ENCODE measurements at regions not wholly inside any gene's neighbourhood (a gene's known extent, or its start where the extent isn't known, plus 50 kb on each side); places are given as distances from the start of the nearest gene placed in this dataset.

GRCh38 chr4:26140150-26140898, 180.5 kb upstream of the RBPJ start:
- peak; percentile 23 for DNase-seq (ENCODE audit: low spot score)

DNA sequence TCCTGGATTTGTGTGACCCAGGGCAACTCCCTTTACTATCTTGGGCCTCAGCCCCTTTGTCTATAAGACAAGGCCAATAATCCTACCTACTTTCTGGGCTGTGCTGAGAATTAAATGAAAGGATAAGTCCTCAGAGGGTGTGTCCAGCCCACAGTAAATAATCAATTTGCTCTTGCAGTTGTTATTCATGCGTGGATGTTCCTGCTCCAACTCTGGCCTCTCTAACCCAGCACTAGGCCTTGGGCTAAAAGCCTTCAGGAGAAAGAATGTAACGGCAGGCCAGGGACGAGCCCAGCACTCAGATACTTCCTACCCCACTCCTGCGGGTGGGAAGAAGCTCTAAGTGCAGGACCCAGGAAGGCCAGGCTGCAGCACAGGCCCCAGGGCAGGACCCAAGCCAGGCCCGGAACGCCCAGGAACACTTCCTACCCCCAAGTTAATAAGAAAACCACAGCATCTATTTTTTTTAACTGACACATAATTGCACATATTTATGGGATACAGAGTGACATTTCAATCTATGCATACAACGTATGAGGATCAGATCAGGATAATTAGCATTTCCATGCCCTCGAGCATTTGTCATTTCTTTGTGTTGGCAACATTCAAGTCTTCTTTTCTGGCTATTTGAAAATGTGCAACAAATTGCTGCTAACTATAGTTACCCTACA, 179.6 kb upstream of the RBPJ start:
- DNase-seq (ENCODE audit: low spot score): no peak

- DNase-seq (ENCODE audit: low spot score): peak; percentile 49
These were observed 178.7 kb upstream of the RBPJ start for GRCh38 chr4:26141911-26142638.

DNA sequence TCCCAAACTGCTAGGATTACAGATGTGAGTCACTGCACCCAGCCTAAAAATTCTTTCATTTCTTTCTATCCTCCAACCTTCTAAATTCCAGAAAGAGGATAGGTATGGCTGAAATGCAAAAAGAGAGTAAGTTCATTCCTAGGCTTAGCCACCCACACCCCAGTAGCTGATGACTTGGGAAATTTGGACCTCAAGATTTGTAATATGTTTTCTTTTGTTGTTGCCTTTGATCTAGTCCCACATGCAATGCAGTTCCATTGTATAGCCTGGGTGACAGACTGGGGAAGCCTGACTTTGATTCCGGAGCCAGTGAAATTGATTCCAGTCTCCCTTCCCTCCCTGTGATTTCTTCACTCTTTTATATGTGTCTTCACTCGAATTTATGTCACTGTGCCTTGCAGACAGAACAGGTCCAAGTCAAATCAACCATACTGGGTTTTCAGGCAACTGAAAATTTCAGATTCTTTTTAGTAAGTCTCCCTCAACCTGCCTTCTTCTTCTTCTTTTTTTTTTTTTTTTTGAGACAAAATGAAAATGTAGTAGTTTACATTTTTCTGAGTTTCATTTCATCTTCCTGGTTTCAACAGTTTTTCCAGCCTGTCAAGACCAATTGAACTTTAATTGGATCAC, 176.2 kb upstream of the RBPJ start:
- DNase-seq (ENCODE audit: low spot score): peak; percentile 53

DNA sequence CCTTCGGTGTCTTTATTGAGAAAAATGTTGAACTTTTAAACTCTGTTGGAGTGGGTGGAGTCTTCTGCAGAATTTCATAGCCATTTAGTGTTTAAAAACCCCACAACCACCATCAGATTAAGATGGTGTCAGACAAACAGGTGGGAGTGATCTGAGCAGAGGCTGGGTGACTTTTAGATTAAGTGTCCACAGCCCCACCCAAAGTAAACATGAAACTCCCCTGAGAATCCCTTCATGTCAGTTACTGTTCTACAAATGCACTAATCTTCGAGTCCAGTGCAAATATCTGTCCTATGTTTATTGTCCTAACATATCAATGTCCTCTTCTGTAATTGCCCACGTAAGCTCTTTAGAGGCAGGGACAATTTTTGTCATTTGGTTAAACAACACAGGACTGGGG, 175.6 kb upstream of the RBPJ start:
- no peak for DNase-seq (ENCODE audit: low spot score)

DNA sequence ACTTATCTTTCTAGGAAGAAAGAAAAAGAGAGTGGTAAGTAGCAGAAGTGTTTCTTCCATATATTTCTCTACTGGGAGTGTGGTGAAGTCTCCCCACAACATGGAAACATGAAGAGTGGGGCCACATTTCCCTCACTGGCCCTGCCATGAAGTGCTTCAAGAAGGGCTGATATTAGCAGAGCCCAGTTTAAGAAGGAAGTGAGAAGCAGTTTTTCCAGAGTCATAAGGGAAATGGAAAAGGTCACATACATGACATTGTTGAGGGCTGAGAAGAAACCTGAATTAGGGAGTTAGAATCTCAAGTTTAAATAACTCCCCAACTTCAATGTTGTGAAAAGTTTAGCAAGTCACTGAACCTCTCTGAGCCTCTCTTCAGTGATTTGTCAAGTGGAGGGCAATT, 171.9 kb upstream of the RBPJ start:
- DNase-seq (ENCODE audit: low spot score): no peak

GRCh38 chr4:26150948-26151347, 169.9 kb upstream of the RBPJ start:
- peak; percentile 39 for DNase-seq (ENCODE audit: low spot score)

DNA sequence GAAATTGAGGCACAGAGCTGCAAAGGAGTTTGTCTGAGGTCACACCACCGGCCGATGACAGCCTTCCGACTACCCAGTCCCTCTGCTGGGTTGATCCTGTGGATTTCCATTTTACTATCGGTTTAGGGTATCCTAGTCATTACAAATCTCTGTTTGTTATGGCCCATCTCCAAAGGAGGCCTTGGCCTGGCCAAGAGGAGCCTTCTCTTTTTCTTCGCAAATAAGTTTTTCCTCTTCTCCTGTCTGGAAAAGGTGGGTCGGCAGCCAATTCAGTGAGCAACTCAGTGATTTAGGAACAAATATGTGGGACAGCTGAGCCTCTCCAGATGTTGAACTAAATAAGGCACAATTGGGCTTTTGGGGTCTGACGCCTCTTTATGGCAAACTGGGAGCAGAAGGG, 169.2 kb upstream of the RBPJ start:
- no peak for DNase-seq (ENCODE audit: low spot score)

DNA sequence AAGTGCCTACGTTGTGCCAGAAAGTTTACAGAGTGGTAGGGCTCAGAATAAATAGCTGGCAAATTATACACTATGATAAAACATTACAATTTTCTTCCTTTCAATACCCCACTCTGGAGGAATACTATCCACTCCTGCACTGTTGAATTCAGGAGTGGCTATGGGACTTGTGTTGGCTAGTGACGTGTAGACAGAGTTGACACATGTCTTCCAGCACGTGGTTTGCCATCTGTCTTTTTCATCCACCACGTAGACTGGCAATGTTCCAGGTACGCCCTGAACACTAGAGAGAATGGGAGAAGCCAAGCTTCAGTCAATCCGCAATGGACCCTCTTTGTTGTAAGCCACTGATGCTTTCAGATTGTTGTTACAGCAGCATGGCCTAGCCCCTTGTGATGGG, 168.8 kb upstream of the RBPJ start:
- no peak for DNase-seq (ENCODE audit: low spot score)

DNA sequence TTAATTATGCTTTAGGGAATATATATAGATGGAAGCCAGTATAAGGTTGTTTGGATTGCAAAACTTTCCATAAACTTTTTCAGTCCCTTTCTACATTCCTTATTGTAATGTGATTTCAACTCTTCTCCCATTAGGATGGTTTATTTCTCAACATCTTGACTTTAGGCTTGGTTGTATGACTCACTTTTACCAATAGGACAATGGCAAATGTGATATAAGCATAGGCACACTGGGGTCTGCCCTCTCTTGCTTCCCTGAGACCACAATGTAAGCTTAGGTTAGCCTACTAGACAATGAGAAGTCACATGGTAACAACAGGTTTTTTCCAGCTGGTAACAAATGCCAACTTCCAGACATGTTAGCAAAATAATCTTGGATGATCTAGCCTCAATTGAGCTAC, 163.3 kb upstream of the RBPJ start:
- no peak for DNase-seq (ENCODE audit: low spot score)

- no peak for DNase-seq (ENCODE audit: low spot score)
These were observed 160.2 kb upstream of the RBPJ start for GRCh38 chr4:26160591-26160990.

- no peak for DNase-seq (ENCODE audit: low spot score)
These were observed 159.6 kb upstream of the RBPJ start for GRCh38 chr4:26161030-26161824.

GRCh38 chr4:26162101-26162500, 158.7 kb upstream of the RBPJ start:
- no peak for DNase-seq (ENCODE audit: low spot score)

DNA sequence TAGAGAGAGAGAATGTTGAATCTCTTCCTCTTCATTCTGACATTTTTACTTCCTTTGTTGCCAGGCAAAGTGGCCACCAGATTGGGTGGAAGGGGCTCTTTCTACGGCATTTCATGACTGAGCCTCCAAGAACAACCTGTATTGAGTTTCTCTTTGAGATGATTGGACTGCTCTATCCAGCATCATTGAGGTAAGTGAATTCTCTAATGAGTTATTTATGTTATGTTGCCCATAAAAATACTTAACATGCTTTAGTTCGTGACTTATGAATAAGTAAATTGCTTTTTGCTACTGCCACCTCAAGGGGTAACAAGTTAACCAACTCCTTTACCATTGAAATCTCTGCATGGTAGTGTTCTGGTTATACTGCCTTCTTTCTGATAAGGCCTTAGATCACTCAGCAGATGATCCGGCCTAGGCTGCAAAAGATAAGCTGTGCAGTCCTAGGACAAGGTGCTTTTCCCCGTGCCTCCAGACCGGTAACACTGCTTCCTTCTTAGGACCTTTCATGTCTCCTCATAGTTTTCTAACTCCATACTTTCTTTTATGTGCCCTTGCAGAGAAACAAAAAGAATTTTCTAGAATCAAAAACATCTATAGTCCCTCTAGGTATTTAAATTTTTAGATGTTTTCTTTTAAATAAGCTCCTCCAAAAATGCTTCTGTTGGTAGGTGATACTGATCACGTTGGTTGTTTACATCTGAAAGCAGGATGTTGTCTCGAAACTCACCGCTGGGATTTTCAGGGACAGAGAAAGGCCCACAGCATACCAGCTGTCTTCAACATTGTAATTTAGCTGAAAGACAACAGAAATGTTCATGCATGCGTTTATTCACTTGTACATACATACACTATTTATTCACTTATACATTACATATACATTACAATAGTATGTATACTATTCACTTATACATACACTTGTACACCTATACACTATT, 157.1 kb upstream of the RBPJ start:
- DNase-seq (ENCODE audit: low spot score): no peak

DNA sequence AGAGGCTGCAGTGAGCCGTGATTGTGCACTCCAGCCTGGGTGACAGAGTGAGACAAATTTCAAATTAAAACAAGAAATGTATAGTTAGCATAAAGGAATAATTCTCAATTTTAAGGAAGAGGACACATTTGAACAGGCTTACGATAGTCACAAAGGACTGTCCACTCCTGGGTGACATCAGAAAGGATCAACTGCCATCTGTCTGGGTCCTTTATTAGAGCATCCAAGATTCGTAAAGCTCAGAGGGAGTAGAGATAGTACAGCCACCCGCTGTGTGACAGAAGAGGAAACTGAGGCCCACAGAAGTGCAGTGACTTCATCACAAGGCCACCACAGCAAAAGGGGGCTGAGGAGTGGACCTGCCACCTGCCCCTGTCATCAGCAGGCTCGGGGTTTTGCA, 149.3 kb upstream of the RBPJ start:
- DNase-seq (ENCODE audit: low spot score): no peak

DNA sequence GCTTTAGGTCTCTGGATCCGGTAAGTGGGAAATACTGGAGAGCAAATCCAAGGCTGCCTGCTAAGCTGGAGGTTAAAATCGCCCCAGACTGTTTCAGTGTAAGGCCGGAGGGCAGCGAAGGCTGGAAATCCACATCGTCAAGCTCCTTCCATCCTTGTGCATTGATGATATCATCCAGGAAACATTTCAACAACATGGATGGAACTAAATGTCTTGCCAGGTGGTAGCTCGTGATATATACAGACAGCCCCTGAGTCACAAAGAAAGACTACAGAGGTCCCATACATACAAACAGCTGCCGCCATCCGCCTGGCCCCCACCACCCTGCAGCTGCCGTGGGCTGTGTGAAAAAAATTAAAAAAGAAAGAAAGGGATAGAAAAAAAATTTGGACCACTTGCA, 148.9 kb upstream of the RBPJ start:
- no peak for DNase-seq (ENCODE audit: low spot score)

GRCh38 chr4:26173619-26174018, 147.2 kb upstream of the RBPJ start:
- no peak for DNase-seq (ENCODE audit: low spot score)

GRCh38 chr4:26174027-26174426, 146.8 kb upstream of the RBPJ start:
- no peak for DNase-seq (ENCODE audit: low spot score)

- DNase-seq (ENCODE audit: low spot score): no peak
These were observed 145.6 kb upstream of the RBPJ start for GRCh38 chr4:26175006-26175786.

- no peak for DNase-seq (ENCODE audit: low spot score)
These were observed 144.8 kb upstream of the RBPJ start for GRCh38 chr4:26175905-26176470.
